ENCODE measurements at regions not wholly inside any gene's neighbourhood (a gene's known extent, or its start where the extent isn't known, plus 50 kb on each side); places are given as distances from the start of the nearest gene placed in this dataset.
"Not testable (repeated sequence)": the region's sequence is repeated elsewhere in the genome, so short reads cannot be mapped to it uniquely, and the experiment has no call there.

DNA sequence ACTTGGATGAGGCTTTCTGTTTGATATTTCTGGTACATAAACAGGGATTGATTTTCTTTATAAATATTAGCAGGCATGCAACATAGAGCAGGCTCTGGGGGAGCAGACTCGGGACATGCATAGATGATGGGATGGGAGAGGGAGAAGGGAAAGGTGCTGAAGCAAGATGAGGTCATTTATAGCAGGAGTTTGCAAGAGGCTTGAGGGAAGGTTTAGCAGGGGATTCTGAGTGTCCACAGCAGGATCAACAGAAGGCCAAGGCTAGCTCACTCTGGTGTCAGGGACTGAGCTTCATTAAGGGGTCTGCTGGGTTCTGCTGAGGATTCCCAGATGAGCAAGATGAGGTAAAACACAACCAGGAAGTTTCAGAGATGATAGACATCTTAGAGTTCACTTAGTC is 309.1 kb upstream of the CELF4 start:
- DNase-seq: no peak

DNA sequence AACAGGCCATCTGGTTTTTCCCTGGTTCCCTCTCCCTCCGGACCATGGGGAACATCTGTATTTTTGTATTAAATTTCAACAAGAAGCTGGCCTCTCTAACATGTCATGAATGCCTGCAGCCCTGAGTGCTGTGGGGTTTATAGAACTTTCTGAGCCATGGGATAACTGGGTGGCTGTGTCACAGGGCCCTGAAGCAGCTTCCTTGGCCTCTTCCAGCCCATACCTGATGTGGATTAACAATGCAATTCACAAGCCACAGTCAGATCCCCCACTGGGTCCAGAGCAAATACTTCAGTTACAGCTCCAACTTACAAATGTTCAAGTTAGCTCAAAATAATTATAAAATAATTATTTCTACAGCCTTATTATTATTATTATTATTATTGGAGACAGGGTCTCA is 307.8 kb upstream of the CELF4 start:
- no peak for DNase-seq

DNA sequence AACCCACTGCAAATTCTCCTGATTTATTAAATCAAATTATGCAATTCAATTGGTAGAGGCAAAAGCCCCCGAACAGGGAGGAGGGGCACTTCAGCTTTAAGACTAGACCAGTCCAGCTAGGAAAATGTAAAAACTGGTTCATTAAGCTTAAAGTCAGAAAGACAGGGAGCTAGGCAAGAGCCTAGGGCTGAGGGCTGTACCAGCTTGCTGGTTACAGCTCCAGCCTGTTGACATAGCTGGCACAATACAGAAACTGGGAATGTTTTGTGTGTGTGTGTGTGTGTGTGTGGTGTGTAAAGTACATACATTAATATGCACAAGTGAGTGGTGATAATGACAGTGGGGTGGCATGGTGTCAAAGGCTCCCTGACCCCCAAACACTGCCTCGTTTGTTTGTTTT is 307.0 kb upstream of the CELF4 start:
- no peak for DNase-seq

DNA sequence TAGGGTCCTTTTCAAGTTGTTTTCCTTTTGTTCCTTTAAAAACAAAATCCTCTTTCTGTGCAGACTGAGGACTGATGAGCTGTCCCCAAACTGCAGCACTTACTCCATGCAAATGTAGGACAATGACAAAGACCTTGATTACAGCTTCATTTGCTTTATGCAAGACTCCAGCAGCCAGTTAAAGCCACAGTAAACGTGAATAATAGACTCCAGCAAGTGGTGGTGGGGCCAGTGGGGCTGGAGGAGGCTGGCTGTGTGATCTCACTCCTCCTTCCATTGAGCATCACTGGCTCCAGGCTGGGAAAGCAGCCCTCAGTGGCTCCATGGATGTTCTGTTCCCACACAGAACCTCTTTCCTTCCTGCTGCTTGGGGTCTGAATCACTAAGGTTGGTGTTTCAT is 306.0 kb upstream of the CELF4 start:
- DNase-seq: no peak

DNA sequence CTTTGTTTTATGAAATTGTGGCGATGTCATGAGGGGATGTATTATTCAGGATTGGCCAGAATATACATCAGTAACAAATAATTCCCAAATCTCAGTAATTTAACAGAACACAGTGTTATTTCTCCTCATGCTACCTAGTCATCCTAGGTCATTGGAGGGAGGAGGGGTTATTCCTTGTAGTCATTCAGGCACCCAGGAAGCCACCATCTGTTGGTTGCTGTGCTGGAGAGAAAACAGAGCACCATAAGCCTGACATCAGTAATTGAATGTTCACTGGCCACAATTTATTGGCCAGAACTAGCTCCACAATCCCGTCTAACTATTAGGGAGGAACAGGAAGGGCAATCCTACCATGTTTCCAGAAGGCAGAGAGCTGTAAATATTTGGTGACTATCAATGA is 303.5 kb upstream of the CELF4 start:
- no peak for DNase-seq

DNA sequence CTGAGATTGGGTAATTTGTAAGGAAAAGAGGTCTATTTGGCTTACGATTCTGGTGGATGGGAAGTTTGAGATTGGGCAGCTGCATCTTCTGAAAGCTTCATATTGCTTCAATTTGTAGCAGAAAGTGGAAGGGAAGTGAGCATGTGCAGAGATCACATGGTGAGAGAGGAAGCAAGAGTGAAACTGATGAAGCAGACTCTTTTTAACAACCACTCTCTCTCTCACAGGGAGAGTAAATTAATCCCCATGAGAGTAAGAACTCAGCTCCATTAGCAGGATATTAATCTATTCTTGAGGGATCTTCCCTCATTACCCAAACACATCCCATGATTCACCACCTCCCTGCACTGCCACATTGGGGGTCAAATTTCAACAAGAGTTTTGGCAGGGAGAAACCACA is 298.5 kb upstream of the CELF4 start:
- DNase-seq: no peak

DNA sequence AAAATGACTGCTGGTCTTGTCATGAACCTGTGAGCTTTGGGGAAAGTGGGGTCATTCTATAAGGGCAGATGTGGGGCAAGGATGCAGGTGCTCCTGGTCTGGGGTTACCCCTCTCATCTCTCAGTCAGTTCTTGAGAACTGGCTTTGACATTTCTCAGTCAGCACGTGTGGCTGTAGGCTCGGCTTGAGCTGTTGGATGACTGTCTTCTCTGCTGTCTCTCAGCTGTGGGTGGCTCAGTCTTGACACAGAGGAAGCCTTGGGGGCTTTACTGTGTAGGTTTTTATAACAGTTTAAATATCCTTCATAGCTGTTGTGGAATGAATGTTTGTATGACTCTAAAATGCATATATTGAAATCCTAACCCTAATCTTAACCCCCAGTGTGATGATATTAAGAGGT is 296.4 kb upstream of the CELF4 start:
- no peak for DNase-seq

DNA sequence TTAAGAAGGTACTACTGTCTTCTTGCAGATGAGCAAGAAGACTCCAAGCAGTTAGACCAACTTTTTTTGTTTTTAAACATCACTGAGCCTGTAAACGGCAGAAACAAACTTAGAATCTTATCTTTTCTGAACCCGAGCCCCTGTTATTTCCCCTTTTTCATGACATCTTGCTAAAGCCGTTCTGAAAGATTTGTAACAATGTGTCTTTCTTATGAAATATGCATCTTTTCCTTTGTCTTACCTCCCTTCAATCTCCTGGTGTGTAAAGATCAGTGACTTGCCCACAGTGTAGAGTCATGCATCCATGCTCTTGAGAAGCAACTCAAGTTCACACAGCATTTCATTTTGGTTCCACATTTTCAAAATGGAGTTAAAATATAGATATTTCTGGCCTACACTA is 288.8 kb upstream of the CELF4 start:
- no peak for DNase-seq

DNA sequence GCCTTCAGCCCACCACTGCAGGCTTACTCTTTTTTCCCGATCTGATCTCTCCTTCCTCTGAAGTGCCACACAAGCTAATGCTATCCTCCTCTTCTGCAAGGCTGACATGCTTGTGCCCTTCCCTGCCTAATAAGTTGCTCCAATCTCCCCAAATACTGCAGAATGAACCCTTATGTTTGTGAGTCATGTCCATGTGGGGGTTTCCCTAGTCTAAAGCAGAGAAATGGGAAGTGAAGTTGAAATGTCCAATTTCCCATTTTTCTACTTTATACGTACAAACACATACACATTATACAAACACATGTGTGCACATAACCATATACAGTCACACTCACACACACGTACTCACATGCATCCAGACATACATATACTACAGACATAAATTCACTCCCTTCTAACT is 288.1 kb upstream of the CELF4 start:
- no peak for DNase-seq

DNA sequence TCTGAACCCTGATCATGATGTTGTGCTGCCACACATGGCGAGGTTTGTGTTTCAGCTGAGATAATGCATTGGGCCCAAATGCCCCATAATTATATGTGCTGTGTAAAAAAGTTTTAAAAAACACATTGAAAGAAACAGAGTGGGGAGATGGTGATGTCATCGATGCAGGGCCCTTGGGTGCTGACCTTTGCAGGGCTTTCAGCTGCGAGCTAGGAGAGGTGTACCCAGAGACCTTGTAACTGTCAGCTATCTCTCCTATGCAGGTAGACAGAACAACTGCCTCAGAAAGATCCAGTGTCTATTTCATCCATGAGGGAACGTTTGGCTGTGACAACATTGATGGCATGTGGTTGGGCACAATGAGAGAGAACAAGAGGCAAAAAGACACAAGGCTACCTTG is 286.9 kb upstream of the CELF4 start:
- DNase-seq: no peak

DNA sequence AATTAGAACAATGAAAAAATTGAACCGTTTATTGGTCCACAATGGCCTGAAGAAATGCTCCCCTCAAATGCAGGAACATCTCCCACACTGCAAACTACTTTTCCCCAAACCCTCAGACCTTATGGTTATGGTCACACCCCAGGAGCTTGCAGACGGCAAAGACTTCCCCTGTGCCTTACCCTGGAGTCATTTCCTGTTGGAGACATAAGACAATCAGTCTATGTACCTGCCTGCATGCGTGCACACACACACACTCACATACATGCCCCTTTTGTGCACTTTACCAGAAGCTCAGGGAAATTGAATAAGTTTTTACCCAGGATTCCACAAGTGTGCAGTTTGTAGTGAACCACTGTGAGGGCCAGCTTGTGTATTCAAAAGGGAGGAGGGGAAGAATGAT is 281.9 kb upstream of the CELF4 start:
- no peak for DNase-seq

DNA sequence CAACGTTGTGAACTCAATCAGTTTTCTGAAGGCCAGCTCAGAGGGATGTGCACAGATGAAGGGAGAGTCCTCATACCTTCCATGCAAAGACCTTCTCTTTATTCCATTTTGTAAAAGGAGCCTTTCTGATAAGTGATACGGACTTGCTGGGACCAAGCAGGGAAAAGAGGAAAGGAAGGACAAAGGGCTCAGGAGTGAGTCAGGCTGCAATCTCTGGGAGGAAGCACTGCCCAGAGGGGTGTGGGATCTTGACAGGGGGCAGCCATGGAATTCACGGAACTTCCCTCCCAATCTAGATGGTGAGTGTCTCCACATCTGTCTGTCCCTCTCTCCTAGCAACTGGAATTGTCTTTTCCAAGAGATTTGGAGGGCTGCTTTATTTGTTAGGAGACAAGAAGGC is 281.4 kb upstream of the CELF4 start:
- DNase-seq: no peak

DNA sequence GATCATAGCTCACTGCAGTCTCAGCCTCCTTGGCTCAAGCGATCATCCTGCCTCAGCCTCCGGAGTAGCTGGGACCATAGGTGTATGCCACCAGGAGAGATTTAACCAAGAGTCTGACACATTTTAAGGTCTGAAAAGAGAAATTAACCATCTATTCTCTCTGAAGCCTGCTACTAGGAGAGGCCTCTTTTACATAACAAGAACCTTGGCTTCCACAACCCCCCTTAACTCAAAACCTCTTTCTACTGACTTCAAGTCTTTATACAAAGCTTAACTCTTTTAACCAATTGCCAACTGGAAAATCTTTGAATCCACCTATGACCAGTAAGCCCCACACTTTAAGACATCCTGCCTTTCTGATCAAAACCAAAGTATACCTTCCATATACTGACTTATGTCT is 279.9 kb upstream of the CELF4 start:
- no peak for DNase-seq

DNA sequence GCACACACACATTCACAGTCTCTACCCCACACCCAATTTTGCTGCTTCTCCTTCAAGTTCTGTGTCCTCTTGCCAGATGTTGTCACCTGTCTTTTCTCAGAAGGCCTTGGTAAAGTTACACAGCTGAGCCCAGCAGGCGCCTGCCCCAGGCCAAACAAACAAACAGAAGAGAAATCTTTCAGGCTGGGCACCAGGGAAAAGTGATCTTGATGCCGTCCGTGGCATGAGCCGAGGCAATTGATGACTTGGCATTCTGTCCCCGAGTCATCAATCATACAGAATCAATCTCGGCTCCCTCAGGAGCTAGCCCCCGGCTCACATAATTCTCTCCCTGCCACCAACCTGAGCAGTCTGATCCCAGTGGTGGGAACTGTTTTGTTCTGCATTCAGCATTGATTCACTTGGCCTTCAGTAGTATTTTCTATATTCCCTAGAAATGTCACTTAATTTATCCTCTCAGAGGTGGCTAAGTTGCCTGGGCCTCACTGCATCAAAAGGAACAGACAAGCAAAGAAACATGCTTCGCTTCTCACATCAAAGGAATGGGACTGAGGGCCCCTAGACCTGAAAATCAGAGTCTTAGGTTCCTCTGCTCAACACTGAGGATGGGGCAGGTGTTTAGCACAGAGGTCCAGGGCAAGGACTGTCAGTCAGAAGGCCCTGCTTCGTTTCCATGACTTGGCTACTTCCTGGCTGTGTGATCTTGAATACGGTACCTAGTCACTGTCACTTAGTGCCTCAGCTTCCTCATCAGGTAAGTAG is 278.8 kb upstream of the CELF4 start:
- no peak for DNase-seq

DNA sequence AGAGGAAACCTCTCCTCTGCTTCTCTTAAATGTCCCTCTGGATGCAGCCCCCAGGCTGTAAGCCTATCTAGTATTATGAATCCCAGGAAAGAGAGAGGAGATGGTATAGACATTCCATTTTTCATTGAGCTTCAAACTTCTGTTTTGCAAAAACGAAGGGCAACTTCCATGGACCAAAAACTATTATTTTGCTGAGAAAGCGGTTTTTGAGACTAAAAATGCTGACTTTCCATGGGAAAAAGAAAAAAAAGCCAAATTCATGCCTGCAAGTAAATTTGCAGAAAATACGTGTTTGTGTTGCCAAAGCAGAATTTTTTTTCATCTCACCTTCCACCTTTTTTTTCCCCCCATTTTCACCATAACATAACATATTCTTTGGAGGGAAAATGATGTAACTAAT is 272.5 kb upstream of the CELF4 start:
- DNase-seq: no peak

DNA sequence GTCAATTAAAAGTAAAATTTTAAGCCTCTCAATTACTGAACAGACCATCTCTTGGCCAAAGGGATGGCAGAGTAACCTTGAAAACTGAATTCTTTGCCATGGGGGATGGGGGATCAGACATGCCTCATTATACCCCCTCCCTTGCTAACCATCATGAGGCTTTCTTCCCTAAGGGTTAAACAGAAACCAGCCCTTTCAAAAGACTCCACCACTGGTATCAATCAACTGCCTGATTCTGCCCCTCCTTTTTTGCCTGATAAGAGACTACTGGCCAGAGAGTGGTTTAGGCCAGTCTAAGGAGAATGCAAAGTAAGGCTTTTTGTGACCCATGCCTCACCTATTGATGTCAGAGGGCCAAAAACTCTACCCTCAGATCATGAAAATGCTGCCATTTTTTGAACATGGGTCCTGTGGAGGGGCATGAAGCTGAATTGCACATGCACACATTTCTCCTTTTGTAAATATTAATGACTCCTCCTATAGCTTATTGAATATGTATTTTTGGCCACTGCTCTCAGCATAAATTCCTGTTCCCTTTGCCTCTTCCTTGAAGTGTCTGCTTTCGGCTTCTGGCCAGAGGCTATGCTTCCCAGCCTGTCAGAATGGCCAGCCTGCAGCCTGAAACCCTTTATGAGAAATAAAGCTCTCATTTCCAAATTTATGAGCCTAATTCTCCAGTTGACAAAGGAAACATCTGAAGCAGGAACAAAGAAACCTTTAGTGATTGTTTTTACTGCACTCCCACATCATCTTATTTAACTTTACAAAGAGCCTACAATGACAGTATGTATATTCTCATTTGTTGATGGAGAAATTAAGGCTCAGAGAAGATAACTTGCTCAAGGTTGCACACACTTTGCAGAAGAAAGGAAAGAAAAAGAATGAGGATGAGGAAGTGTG is 270.7 kb upstream of the CELF4 start:
- DNase-seq: no peak

DNA sequence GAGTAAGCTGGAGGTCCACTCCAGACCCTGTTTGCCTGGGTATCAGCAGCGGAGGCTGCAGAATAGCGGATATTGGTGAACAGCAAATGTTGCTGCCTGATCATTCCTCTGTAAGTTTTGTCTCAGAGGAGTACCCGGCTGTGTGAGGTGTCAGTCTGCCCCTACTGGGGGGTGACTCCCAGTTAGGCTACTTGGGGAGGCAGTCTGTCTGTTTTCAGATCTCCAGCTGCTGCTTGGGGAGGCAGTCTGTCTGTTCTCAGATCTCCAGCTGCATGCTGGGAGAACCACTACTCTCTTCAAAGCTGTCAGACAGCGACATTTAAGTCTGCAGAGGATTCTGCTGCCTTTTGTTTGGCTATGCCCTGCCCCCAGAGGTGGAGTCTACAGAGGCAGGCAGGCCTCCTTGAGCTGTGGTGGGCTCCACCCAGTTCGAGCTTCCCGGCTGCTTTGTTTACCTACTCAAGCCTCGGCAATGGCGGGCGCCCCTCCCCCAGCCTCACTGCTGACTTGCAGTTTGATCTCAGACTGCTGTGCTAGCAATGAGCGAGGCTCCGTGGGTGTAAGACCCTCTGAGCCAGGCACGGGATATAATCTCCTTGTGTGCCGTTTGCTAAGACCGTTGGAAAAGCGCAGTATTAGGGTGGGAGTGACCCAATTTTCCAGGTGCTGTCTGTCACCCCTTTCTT is 266.6 kb upstream of the CELF4 start:
- not testable (repeated sequence) for DNase-seq

DNA sequence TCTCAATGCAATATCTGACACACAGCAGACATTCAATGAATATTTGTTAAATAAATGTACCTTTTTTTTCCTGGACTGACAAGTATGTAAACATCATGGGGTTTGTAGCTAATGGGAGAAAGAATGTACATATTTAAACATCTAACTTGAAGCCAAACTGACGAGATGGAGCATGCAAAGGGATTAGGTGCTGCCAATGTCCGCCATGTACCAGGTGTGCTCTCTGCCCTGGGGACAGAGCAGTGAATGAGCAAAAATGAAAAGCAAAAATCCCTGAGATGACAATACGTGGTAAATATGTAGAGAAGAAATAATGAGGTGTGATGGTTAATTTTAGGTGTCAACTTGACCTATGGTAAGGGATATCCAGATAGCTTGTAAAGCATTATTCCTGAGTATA is 247.4 kb upstream of the CELF4 start:
- DNase-seq: no peak

DNA sequence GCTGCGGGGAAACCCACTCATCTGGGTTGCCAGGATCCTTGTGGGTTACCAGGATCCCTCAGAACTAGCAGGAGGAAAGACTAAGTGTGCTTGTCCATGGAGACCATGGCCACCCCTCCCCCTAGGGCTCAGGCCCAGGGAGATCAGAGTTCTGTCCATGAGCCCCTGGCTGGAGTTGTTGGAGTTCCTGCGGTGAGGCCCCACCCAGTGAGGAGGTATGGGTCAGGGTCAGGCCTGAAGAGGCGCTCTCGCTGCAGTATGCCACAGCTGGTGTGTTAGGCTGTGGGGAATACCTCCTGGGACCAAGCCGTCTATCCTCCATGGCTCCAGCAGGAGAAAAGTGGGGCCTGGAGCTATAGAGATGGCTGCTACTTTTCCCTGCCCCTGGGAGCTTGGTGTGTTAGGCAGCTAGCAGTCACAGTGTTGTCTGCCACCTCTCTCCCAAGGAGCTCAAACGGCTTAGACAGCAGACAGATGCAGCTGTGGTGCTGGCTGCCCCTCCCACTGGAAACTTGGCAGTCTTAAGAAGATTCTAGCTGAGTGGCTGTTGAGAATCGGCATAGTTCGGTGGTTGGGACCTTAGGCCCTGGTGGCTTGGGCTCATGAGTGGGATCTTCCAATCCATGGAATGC is 240.3 kb upstream of the CELF4 start:
- peak in 1 of 6 experiments; percentile 1 for DNase-seq

DNA sequence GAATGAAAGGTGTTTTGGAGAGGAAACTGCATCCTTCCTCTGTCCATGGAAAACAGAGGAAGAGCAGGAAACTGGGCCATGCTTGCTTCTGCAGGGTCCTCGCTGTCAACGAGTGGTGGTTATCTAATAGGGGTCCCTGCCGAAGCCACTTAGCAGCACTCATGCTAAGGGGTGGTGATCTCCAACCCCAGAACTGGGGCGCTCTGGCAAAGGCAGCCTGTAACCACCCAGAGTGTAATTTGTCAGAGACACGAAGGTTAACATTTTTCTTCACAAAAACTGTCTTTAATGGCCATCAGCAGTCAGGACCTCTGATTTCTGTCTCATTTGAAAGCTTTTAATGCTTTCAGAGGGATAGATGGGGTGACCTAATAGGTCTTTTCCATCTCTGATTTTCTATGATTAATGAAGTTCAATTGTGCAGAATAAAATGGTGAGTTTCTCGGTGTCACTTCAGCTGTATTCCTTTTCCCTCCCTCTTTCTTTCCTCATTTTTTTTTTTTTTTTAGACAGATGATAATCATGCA is 231.3 kb upstream of the CELF4 start:
- DNase-seq: no peak

DNA sequence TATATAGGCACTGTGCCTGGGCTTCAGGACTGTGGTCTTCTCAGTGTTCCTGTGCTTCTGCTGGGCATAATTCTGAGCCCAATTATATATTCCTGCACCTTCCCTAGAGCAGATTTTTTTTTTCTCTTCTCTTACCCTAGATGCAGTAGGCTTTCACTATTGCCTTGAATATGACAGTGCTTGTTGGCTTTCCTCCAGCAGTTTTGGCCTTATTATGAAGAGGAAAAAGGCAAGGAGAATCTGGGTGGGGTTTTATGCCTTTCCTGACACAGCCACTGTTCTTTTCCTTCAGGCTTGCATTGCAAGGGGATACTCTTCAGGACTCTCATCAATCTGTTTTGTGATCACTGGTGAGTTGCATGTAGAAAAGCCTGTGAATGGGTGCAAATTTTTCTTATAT is 221.9 kb upstream of the CELF4 start:
- DNase-seq: no peak

DNA sequence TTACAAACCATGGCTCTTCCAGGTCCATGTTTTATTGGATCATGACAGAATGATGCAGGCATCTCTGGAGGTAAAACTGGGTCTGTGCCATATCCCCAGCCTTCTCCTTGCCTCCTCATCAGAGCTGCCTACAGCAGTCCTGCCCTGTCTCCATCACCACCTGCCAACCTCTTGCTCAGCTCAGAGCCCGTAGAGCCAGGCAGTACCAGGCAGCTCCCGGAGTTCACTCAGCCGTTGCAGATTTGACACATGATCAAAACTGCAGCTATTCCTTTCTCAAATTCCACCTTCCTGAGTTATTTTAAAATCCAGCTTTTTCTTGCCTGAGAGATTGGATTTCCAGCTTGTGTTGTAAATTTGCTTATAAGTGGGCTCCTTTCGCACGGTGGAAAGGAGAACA is 218.2 kb upstream of the CELF4 start:
- DNase-seq: no peak

DNA sequence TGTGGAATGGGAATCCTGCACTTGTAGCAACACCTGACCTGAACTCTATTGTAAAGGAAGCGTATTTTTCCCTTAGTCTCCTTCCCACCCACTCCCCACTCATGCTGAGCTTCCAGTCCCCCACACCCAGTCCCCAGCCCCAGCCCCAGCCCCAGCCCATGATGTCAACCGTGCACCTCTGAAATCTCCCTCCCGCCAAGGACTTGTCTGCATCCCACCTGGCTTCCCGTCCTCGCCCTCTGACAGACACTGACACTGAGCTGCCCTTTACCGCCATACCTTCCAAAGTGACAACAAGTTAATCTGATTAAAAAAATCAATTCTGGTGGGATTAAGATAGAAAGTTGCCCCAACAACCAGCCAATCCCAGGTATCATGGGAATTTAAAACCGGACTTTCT is 213.6 kb upstream of the CELF4 start:
- DNase-seq: no peak
